ENCODE measurements at regions not wholly inside any gene's neighbourhood (a gene's known extent, or its start where the extent isn't known, plus 50 kb on each side); places are given as distances from the start of the nearest gene placed in this dataset.
A peak's percentile ranks its signal among the peaks of the same experiment; 100 is the strongest.

DNA sequence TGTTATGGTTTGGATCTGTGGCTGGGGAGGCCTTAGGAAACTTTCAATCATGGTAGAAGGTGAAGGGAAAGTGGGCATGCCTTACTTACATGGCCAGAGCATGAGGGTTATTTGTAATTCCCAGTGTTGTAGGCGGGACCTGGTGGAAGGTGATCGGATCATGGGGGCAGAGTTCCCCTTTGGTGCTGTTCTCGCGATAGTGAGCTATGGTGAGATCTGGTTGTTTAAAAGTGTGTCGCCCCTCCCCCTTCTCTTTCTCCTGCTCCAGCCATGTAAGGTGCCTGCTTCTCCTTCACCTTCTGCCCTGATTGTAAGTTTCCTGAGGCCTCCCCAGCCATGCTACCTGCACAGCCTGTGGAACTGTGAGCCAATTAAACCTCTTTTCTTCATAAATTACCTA lies 145.8 kb downstream of the TFAP2C start:
- Histone ChIP-seq H3K4me1 (ENCODE audit: control insufficient read depth, insufficient read depth, low read length) (no peaks in the 10 kb centered on the region), H3K27ac (ENCODE audit: low read depth, low read length) (no peak overlapping the region), H3K4me3 (ENCODE audit: low read length) (no peak overlapping the region), H3K9me3 (ENCODE audit: control insufficient read depth, low read length) (no peaks in the 10 kb centered on the region), H3K36me3 (ENCODE audit: control insufficient read depth, insufficient read depth, low read length) (no peaks in the 10 kb centered on the region), H3K27me3 (ENCODE audit: control insufficient read depth, insufficient read depth, low read length, poor library complexity, severe bottlenecking) (no peaks in the 10 kb centered on the region), H3K9ac (ENCODE audit: extremely low read depth, low read length, poor library complexity, severe bottlenecking) (no peak overlapping the region)
- H3K4me3 Mint-ChIP-seq = no peak overlapping the region
- no peaks in the 10 kb centered on the region for H3K27me3 Mint-ChIP-seq (ENCODE audit: insufficient read depth)
- peaks cover 3% of the 10 kb centered on the region for H3K4me1 Mint-ChIP-seq
- 88 to 100% methylated on average over 4 to 5 of the region's 5 CpGs for WGBS, 2 experiments (ENCODE audit: insufficient coverage in 1 of 2, insufficient read length in 1 of 2)
- DNase-seq = no peak
- TF ChIP-seq, protein P1, sequence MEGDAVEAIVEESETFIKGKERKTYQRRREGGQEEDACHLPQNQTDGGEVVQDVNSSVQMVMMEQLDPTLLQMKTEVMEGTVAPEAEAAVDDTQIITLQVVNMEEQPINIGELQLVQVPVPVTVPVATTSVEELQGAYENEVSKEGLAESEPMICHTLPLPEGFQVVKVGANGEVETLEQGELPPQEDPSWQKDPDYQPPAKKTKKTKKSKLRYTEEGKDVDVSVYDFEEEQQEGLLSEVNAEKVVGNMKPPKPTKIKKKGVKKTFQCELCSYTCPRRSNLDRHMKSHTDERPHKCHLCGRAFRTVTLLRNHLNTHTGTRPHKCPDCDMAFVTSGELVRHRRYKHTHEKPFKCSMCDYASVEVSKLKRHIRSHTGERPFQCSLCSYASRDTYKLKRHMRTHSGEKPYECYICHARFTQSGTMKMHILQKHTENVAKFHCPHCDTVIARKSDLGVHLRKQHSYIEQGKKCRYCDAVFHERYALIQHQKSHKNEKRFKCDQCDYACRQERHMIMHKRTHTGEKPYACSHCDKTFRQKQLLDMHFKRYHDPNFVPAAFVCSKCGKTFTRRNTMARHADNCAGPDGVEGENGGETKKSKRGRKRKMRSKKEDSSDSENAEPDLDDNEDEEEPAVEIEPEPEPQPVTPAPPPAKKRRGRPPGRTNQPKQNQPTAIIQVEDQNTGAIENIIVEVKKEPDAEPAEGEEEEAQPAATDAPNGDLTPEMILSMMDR (conservative IDR thresholded peaks at IDR 0.05) = no peak
- no peak overlapping the region for H3K27ac Mint-ChIP-seq
- no peaks in the 10 kb centered on the region for H3K36me3 Mint-ChIP-seq (ENCODE audit: low read depth)
- H3K9me3 Mint-ChIP-seq = no peaks in the 10 kb centered on the region

DNA sequence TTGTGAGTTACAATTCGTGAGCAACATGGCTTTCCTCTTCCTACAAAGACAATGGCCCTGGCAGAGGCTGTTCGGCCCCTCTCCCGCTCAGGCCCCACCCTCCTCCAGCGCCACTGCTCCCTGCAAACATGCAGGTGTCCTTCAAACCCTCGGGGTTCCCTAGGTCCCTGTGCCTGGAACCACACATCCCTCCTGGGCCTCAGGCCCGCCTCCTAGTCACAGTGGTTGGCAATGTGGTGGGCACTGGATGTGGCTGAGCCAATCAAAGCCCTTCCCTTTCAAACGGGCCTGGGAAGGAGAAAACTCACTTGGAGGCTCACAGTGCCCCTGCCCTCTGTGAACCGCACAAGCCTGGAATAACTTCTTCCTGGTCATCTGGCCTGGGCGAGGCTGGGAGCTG lies 147.2 kb downstream of the TFAP2C start:
- DNase-seq = peak; percentile 73
- Histone ChIP-seq H3K4me3 (ENCODE audit: low read length) (no peak overlapping the region), H3K27me3 (ENCODE audit: control insufficient read depth, insufficient read depth, low read length, poor library complexity, severe bottlenecking) (peaks cover 3% of the 10 kb centered on the region), H3K9me3 (ENCODE audit: control insufficient read depth, low read length) (no peaks in the 10 kb centered on the region), H3K4me1 (ENCODE audit: control insufficient read depth, insufficient read depth, low read length) (no peaks in the 10 kb centered on the region), H3K27ac (ENCODE audit: low read depth, low read length) (no peak overlapping the region), H3K9ac (ENCODE audit: extremely low read depth, low read length, poor library complexity, severe bottlenecking) (no peak overlapping the region), H3K36me3 (ENCODE audit: control insufficient read depth, insufficient read depth, low read length) (no peaks in the 10 kb centered on the region)
- 79 to 86% methylated on average over 4 to 9 of the region's 9 CpGs for WGBS, 2 experiments (ENCODE audit: insufficient coverage in 1 of 2, insufficient read length in 1 of 2)
- Mint-ChIP-seq H3K36me3 (ENCODE audit: low read depth) (no peaks in the 10 kb centered on the region), H3K4me1 (peaks cover 3% of the 10 kb centered on the region), H3K27me3 (ENCODE audit: insufficient read depth) (peaks cover 4% of the 10 kb centered on the region), H3K9me3 (no peaks in the 10 kb centered on the region), H3K4me3 (no peak overlapping the region), H3K27ac (no peak overlapping the region)
- TF ChIP-seq, protein P1 (conservative IDR thresholded peaks at IDR 0.05) = no peak

DNA sequence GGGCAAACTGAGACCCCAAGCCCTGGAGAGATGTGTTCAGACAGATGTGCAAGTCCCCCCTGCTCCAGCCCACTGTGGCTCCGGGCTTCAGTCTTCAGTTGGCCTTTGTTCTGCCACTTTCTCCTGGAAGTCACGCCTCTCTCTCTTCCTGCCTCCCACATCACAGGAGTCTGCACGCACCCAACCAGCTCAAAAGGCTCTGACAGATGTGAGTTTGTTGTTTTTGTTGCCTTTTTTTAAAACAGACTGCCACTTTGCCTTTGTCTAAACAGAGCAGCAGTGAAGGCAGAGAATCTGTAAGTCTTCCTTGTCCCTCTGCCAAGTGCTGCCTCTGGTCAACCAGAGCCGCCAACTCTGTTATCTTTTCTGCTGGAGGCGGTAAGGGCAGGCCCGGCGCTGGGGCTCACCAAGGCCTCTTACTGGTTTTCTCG lies 149.7 kb downstream of the TFAP2C start:
- Histone ChIP-seq H3K36me3 (ENCODE audit: control insufficient read depth, insufficient read depth, low read length) (no peaks in the 10 kb centered on the region), H3K4me1 (ENCODE audit: control insufficient read depth, insufficient read depth, low read length) (no peaks in the 10 kb centered on the region), H3K9ac (ENCODE audit: extremely low read depth, low read length, poor library complexity, severe bottlenecking) (no peak overlapping the region), H3K27ac (ENCODE audit: low read depth, low read length) (peak overlapping the region; percentile 47), H3K9me3 (ENCODE audit: control insufficient read depth, low read length) (no peaks in the 10 kb centered on the region), H3K4me3 (ENCODE audit: low read length) (no peak overlapping the region), H3K27me3 (ENCODE audit: control insufficient read depth, insufficient read depth, low read length, poor library complexity, severe bottlenecking) (peaks cover 3% of the 10 kb centered on the region)
- Mint-ChIP-seq H3K27ac (no peak overlapping the region), H3K4me1 (peaks cover 3% of the 10 kb centered on the region), H3K27me3 (ENCODE audit: insufficient read depth) (peaks cover 10% of the 10 kb centered on the region), H3K36me3 (ENCODE audit: low read depth) (no peaks in the 10 kb centered on the region), H3K9me3 (no peaks in the 10 kb centered on the region), H3K4me3 (no peak overlapping the region)
- 75 to 80% methylated on average over 4 to 7 of the region's 8 CpGs for WGBS, 2 experiments (ENCODE audit: insufficient coverage in 1 of 2, insufficient read length in 1 of 2)
- TF ChIP-seq, protein P1 (conservative IDR thresholded peaks at IDR 0.05) = no peak
- peak; percentile 69 for DNase-seq

Data from endodermal cell (in vitro differentiated cells).